ENCODE measurements at regions not wholly inside any gene's neighbourhood (a gene's known extent, or its start where the extent isn't known, plus 50 kb on each side); places are given as distances from the start of the nearest gene placed in this dataset.
"Not testable (repeated sequence)": the region's sequence is repeated elsewhere in the genome, so short reads cannot be mapped to it uniquely, and the experiment has no call there.

DNA sequence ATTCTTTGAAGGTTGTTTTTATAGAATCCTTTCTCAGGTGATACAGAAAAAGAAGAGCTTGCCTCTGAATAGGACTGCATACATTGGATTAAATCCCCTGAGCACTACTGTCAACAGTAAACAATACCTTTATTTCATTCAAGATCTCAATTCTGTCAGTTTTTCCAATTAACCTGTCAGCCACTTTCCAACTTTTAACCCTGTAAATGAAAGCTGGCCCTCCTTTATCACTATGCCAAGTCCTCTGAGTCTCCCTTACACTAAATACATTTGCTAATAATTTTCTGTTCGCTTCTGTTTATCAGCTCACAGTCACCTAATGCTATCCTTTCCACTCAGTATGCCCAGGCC, 213.7 kb upstream of the ARHGAP42 start:
- no peak for DNase-seq
- no peaks in the 10 kb centered on the region for H3K36me3 Mint-ChIP-seq (ENCODE audit: low read depth)
- H3K9me3 ChIP-seq (ENCODE audit: control insufficient read depth, low read length, poor library complexity, severe bottlenecking): no peaks in the 10 kb centered on the region
- ATAC-seq: no peak
- no peaks in the 10 kb centered on the region for H3K4me1 Mint-ChIP-seq
- no peak overlapping the region for H3K27ac Mint-ChIP-seq
- H3K27me3 Mint-ChIP-seq: no peaks in the 10 kb centered on the region
- no peak overlapping the region for H3K4me3 Mint-ChIP-seq

DNA sequence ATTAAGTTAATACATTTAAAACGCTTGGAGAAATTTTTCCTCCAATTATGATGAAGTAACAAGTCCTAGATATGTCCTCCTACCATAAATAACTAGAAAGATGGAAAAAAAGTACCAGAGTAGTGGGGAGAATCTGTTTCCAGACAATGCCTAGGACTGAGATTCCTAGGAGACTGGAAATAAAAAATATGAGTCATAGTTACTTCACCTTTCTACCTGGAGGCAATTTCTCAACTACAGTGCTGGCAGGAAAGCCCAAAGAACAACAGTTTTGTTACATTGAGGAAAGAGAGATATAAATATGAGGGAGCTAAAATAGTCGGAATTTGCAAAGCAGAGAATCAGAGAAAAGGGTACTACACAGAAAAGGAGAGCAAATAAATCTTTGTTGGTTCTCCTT, 202.1 kb upstream of the ARHGAP42 start:
- Mint-ChIP-seq H3K27me3 (no peaks in the 10 kb centered on the region), H3K4me1 (no peaks in the 10 kb centered on the region), H3K27ac (no peak overlapping the region), H3K4me3 (no peak overlapping the region), H3K36me3 (ENCODE audit: low read depth) (no peaks in the 10 kb centered on the region)
- no peak for ATAC-seq
- H3K9me3 ChIP-seq (ENCODE audit: control insufficient read depth, low read length, poor library complexity, severe bottlenecking): no peaks in the 10 kb centered on the region
- no peak for DNase-seq

DNA sequence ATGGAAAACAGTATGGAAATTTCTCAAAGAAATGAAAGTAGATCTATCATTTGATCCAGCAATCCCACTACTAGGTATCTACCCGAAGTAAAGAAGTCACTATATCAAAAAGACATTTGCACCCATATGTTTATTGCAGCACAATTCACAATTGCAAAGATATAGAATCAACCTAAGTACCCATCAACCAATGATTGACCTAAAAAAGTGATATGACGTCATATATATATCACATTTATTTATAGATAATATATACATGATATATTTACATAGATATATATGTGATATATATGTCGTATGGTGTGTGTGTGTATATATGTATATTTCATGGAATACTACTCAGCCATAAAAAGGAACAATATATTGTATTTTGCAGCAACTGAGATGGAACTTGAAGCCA, 188.3 kb upstream of the ARHGAP42 start:
- H3K9me3 ChIP-seq (ENCODE audit: control insufficient read depth, low read length, poor library complexity, severe bottlenecking): no peaks in the 10 kb centered on the region
- Mint-ChIP-seq H3K27me3 (no peaks in the 10 kb centered on the region), H3K27ac (no peak overlapping the region), H3K4me3 (no peak overlapping the region), H3K4me1 (no peaks in the 10 kb centered on the region), H3K36me3 (ENCODE audit: low read depth) (no peaks in the 10 kb centered on the region)
- no peak for DNase-seq
- no peak for ATAC-seq

DNA sequence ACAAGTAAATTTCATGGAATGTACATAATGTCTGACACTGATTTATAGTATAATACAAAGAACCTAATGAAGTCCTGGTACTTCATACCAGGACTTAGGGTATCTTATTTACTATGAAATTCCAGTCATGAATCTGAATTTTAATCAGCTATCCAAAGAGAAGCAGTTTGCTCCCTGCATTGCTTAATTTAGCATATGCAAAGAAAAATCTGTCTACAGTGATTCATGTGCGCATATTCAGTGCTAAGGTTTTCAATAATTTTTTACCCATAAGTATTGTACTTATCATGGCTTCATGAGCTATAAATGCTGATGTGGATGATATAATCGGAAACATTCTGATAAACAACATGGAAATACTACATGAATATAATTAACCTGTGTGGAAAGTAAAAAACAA, 185.6 kb upstream of the ARHGAP42 start:
- no peak overlapping the region for H3K4me3 Mint-ChIP-seq
- ATAC-seq: no peak
- H3K4me1 Mint-ChIP-seq: no peaks in the 10 kb centered on the region
- H3K36me3 Mint-ChIP-seq (ENCODE audit: low read depth): no peaks in the 10 kb centered on the region
- H3K9me3 ChIP-seq (ENCODE audit: control insufficient read depth, low read length, poor library complexity, severe bottlenecking): no peaks in the 10 kb centered on the region
- H3K27me3 Mint-ChIP-seq: no peaks in the 10 kb centered on the region
- H3K27ac Mint-ChIP-seq: no peak overlapping the region
- no peak for DNase-seq

DNA sequence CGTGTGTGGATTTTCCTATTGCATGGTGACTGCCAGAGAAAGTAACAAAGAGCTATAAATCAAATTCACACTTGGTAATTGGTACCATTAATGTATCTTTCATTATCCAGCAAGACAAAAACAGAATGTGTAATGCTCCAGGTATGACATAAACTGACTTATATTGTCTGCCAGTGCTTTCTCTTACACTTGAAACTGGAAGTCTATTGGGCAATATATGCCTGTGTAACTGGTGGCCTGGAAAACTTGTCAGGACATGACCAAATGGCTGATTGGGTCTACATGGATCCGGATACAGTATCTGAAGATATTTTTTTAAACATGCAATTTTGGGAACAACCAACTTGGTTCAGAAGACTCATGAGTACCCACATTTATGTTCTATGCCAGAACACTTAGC, 174.6 kb upstream of the ARHGAP42 start:
- H3K36me3 Mint-ChIP-seq (ENCODE audit: low read depth): no peaks in the 10 kb centered on the region
- H3K27ac Mint-ChIP-seq: no peak overlapping the region
- no peaks in the 10 kb centered on the region for H3K9me3 ChIP-seq (ENCODE audit: control insufficient read depth, low read length, poor library complexity, severe bottlenecking)
- no peak overlapping the region for H3K4me3 Mint-ChIP-seq
- ATAC-seq (no peak), DNase-seq (no peak)
- H3K4me1 Mint-ChIP-seq: no peaks in the 10 kb centered on the region
- no peaks in the 10 kb centered on the region for H3K27me3 Mint-ChIP-seq

DNA sequence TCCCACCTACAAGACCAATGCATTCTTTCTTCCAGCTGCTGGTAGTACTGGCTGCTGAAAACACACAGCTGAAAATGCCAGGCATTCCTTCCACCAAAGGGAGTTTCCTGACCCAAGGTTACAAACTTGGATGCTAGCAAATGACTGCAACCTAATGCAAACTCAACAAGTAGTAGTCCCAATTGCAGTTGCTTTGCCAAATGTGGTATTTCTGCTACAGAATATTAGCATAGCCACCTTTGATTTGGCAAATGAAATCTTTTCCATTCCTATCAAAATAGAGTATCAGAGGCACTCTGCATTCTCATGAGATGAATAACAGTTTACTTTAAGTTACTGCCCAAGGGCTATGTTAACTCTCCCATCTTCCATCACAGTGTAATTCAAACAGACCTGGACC, 172.0 kb upstream of the ARHGAP42 start:
- Mint-ChIP-seq H3K27me3 (no peaks in the 10 kb centered on the region), H3K36me3 (ENCODE audit: low read depth) (no peaks in the 10 kb centered on the region), H3K4me1 (no peaks in the 10 kb centered on the region), H3K27ac (no peak overlapping the region), H3K4me3 (no peak overlapping the region)
- no peaks in the 10 kb centered on the region for H3K9me3 ChIP-seq (ENCODE audit: control insufficient read depth, low read length, poor library complexity, severe bottlenecking)
- no peak for DNase-seq
- ATAC-seq: no peak

DNA sequence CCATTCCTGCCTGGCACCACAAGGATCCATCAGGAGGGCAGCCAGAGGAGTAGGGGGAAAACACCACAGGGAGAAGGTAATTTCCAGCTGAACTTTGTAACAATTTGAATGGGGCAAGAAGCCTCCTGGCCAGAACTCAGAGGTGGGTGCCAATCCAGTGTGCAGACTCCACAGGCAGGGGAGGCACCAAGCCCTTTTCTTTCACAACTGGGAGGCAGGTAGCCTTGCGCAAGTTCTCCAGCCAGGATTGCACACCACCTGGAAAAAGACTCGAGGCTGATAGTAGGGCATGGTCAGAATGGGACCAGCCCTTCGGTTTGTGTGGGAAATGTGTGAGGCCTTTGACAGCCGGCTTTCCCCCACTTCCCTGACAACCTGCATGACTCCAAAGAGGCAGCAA, 161.9 kb upstream of the ARHGAP42 start:
- Mint-ChIP-seq H3K27me3 (no peaks in the 10 kb centered on the region), H3K4me1 (no peaks in the 10 kb centered on the region), H3K4me3 (no peak overlapping the region), H3K36me3 (ENCODE audit: low read depth) (no peaks in the 10 kb centered on the region), H3K27ac (no peak overlapping the region)
- no peak for DNase-seq
- H3K9me3 ChIP-seq (ENCODE audit: control insufficient read depth, low read length, poor library complexity, severe bottlenecking): no peaks in the 10 kb centered on the region
- no peak for ATAC-seq

DNA sequence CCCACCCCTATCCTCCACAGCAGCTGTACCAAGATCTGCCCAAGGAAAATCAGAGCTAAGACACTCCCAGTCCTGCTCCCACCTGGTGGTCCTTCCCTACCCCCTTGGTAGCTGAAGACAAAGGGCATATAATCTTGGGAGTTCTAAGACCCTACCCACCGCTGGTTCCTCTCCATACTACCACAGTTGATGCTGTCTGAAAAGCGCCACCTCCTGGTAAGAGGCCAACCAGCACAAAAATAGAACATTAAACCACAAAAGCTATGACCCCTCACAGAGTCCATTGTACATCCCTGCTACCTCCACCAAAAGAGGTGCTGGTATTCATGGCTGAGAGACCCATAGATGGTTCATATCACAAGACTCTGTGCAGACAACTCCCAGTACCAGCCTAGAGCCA, 161.5 kb upstream of the ARHGAP42 start:
- H3K27ac Mint-ChIP-seq: no peak overlapping the region
- no peaks in the 10 kb centered on the region for H3K36me3 Mint-ChIP-seq (ENCODE audit: low read depth)
- DNase-seq (no peak), ATAC-seq (no peak)
- H3K4me3 Mint-ChIP-seq: no peak overlapping the region
- H3K27me3 Mint-ChIP-seq: no peaks in the 10 kb centered on the region
- H3K9me3 ChIP-seq (ENCODE audit: control insufficient read depth, low read length, poor library complexity, severe bottlenecking): no peaks in the 10 kb centered on the region
- H3K4me1 Mint-ChIP-seq: no peaks in the 10 kb centered on the region

DNA sequence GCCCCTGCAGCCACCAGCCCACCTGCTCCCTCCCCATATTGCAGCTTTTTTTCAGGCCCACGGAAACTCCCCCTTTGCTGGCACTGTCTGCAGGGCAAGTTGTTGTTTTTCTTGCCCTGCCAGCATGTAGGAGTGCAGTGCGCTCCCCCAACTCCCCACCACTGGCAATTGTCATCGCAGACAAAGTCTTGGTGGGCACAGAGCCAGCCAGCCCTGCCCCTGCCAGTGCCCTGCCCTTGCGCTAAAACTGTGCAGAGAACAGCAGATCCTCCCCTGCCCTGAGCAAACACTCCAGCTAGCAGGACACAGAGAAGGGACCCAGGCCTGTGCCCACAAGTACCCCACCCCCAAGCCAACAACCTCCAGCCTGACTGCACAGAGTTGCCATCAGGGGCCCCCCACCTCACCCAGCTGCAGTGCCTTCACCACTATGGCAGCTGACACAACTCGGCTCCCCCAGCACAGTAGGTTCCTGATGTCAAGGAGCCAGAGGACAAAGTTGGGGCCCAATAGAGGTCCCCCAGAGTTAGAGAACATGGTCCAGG, 158.1 kb upstream of the ARHGAP42 start:
- no peaks in the 10 kb centered on the region for H3K9me3 ChIP-seq (ENCODE audit: control insufficient read depth, low read length, poor library complexity, severe bottlenecking)
- H3K27ac Mint-ChIP-seq: no peak overlapping the region
- DNase-seq (no peak), ATAC-seq (no peak)
- H3K4me3 Mint-ChIP-seq: no peak overlapping the region
- no peaks in the 10 kb centered on the region for H3K4me1 Mint-ChIP-seq
- no peaks in the 10 kb centered on the region for H3K27me3 Mint-ChIP-seq
- no peaks in the 10 kb centered on the region for H3K36me3 Mint-ChIP-seq (ENCODE audit: low read depth)

DNA sequence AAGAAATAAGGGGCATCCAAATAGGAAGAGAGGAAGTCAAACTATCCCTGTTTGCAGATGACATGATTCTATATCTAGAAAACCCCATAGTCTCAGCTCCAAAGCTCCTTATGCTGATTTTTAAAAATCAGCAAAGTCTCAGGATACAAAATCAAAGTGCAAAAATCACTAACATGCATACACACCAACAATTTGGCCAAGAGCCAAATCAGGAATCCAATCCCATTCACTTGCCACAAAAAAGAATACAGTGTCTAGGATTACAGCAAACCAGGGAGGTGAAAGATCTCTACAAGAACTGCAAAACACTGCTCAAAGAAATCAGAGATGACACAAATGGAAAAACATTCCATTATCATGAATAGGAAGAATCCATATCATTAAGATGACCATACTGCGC, 155.8 kb upstream of the ARHGAP42 start:
- H3K27me3 Mint-ChIP-seq; ATAC-seq; H3K9me3 ChIP-seq (ENCODE audit: control insufficient read depth, low read length, poor library complexity, severe bottlenecking); DNase-seq; H3K4me3 Mint-ChIP-seq; H3K36me3 Mint-ChIP-seq (ENCODE audit: low read depth); H3K4me1 Mint-ChIP-seq; H3K27ac Mint-ChIP-seq: not testable (repeated sequence)

DNA sequence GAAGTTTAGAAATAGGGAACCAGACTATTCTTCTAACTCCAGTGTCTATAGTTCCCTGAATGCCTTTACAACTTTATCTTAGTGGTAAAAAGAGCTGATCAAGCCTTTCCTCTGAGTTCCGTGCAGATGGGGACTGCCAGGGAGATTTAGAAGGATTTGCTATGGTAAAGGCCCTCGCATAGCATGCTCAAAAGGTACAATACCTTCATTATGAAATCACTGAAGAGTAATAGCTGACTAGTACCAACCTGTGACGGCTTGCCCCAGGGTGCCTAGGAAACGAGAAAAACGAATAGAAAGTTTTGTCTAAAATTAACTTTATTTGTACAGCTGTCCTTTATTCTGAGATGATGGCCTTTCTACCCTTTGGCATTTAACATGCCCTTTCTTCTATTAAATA, 150.1 kb upstream of the ARHGAP42 start:
- H3K9me3 ChIP-seq (ENCODE audit: control insufficient read depth, low read length, poor library complexity, severe bottlenecking): no peaks in the 10 kb centered on the region
- Mint-ChIP-seq H3K27ac (no peak overlapping the region), H3K4me1 (no peaks in the 10 kb centered on the region), H3K4me3 (no peak overlapping the region), H3K27me3 (no peaks in the 10 kb centered on the region), H3K36me3 (ENCODE audit: low read depth) (no peaks in the 10 kb centered on the region)
- no peak for ATAC-seq
- DNase-seq: no peak

DNA sequence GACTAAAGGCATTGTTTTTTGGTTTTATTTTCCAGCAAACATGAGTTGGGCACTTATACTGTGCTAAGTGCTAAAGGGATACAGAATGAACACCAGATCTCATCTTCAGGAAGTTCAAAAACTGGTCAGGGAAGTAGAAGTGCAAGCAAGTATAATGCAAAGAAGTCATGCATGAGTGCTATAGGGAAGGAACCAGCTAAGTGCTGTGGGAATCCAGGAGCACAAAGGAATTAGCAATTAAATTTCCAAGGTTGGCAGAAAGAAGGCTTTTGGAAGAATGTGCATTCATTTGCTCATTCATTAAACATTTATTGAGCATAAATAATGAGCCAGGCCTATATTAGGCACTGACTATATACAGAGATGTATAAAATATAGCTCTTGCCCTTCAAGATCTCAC, 143.7 kb upstream of the ARHGAP42 start:
- no peak for ATAC-seq

DNA sequence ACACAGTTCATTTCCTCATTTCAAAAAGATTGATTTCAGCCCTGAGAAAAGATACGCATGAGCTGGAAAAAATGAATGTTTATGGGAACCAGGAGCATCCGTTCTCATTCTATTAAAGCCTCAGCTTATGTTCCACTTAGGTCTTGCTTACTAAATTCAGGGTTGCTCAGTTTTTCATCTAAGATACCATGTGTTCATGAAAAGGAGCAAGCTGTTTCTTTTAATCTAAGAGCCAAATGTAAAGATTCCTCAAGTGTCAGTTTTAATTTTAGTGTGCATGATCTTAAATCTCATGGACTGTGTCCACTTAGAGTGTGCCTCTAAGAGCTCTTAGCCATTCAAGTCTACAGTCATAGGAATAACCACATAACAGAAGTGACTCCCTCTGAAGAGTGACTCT, 141.5 kb upstream of the ARHGAP42 start:
- Mint-ChIP-seq H3K27me3 (no peaks in the 10 kb centered on the region), H3K36me3 (ENCODE audit: low read depth) (no peaks in the 10 kb centered on the region), H3K4me1 (no peaks in the 10 kb centered on the region), H3K4me3 (no peak overlapping the region), H3K27ac (no peak overlapping the region)
- DNase-seq: no peak
- no peak for ATAC-seq
- no peaks in the 10 kb centered on the region for H3K9me3 ChIP-seq (ENCODE audit: control insufficient read depth, low read length, poor library complexity, severe bottlenecking)

More for the DNA sequence above, 143.7 kb upstream of the ARHGAP42 start:
- DNase-seq: no peak
- no peak overlapping the region for H3K4me3 Mint-ChIP-seq
- H3K27me3 Mint-ChIP-seq: no peaks in the 10 kb centered on the region
- H3K27ac Mint-ChIP-seq: no peak overlapping the region
- H3K36me3 Mint-ChIP-seq (ENCODE audit: low read depth): no peaks in the 10 kb centered on the region
- no peaks in the 10 kb centered on the region for H3K4me1 Mint-ChIP-seq
- no peaks in the 10 kb centered on the region for H3K9me3 ChIP-seq (ENCODE audit: control insufficient read depth, low read length, poor library complexity, severe bottlenecking)

DNA sequence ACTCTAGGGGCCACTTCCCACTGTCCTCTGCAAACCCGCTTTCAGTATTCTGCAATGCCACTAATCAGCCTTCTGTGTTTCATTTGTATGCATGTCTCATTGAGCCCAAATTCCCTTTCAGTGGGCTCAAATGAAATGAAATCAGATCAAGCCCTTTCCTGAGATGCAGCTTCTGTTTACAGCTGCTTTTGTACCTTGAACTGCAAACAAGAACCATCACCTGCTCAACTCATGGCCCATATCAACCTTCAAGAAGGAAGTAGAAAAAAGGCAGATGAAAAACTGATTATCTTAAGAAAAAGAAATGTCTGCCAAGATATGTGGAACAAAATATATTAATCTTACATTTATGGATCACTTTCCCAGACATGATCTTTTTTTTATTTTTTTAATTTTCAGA, 141.1 kb upstream of the ARHGAP42 start:
- Mint-ChIP-seq H3K4me3 (no peak overlapping the region), H3K27me3 (no peaks in the 10 kb centered on the region), H3K36me3 (ENCODE audit: low read depth) (no peaks in the 10 kb centered on the region), H3K4me1 (no peaks in the 10 kb centered on the region), H3K27ac (no peak overlapping the region)
- DNase-seq (no peak), ATAC-seq (no peak)
- no peaks in the 10 kb centered on the region for H3K9me3 ChIP-seq (ENCODE audit: control insufficient read depth, low read length, poor library complexity, severe bottlenecking)

DNA sequence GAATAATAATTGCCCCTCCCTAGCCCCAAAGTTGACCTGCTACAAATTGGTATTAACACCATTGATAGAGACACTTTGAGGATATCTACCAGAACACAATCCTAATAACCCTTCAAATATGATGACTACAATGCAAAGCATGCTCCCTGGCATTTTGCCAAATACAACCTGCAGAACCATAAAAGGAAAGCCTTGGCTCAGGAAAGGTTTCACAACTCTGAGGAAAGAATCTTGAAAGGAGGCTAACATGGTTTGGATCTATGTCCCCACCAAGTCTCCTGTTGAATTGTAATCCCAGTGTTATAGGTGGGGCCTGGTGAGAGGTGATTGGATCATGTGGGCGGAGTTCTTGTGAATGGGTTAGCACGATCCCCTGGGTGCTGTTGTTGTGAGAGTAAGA, 140.4 kb upstream of the ARHGAP42 start:
- H3K27ac Mint-ChIP-seq: no peak overlapping the region
- DNase-seq (no peak), ATAC-seq (no peak)
- H3K36me3 Mint-ChIP-seq (ENCODE audit: low read depth): no peaks in the 10 kb centered on the region
- no peak overlapping the region for H3K4me3 Mint-ChIP-seq
- no peaks in the 10 kb centered on the region for H3K4me1 Mint-ChIP-seq
- H3K27me3 Mint-ChIP-seq: no peaks in the 10 kb centered on the region
- no peaks in the 10 kb centered on the region for H3K9me3 ChIP-seq (ENCODE audit: control insufficient read depth, low read length, poor library complexity, severe bottlenecking)

Measured in T-helper 17 cell (primary cell).